H9 (cell line): ENCODE measurements at regions not wholly inside any gene's neighbourhood (a gene's known extent, or its start where the extent isn't known, plus 50 kb on each side); places are given as distances from the start of the nearest gene placed in this dataset.

Experiments
- DNase-seq: peaks from one replicate; pipeline ENCODE4 v3.0.0-alpha.2; 2017
- H2AFZ ChIP-seq: one replicate; pipeline ENCODE4 v1.6.1; 2013; ENCODE audit warnings: mild to moderate bottlenecking, low read length, control low read depth, moderate library complexity
- H2AK5ac ChIP-seq: 2 replicates; pipeline ENCODE4 v1.6.1; 2013; ENCODE audit warnings: low read length, control low read depth, mixed read lengths; ENCODE audit not compliant: insufficient read length
- H2BK120ac ChIP-seq: one replicate; pipeline ENCODE4 v1.6.1; 2013; ENCODE audit warnings: low read depth, mild to moderate bottlenecking, low read length, control low read depth, inconsistent platforms; ENCODE audit not compliant: poor library complexity, severe bottlenecking
- H2BK12ac ChIP-seq: 2 replicates; pipeline ENCODE4 v1.6.1; 2013; ENCODE audit warnings: low read length, control low read depth, mixed read lengths, low read depth; ENCODE audit not compliant: insufficient read length
- H2BK15ac ChIP-seq: 2 replicates; pipeline ENCODE4 v1.6.1; 2013; ENCODE audit warnings: low read depth, low read length, control low read depth
- H2BK20ac ChIP-seq: one replicate; pipeline ENCODE4 v1.6.1; 2013; ENCODE audit warnings: low read depth, mild to moderate bottlenecking, low read length, control low read depth, inconsistent platforms; ENCODE audit not compliant: poor library complexity, severe bottlenecking
- H2BK5ac ChIP-seq: 2 replicates; pipeline ENCODE4 v1.6.1; 2013; ENCODE audit warnings: low read length, control low read depth, mixed read lengths; ENCODE audit not compliant: insufficient read length
- H3K14ac ChIP-seq: 2 replicates; pipeline ENCODE4 v1.6.1; 2013; ENCODE audit warnings: low read length, control low read depth; ENCODE audit not compliant: insufficient read depth
- H3K18ac ChIP-seq: 2 replicates; pipeline ENCODE4 v1.6.1; 2013; ENCODE audit warnings: low read depth, mild to moderate bottlenecking, mixed read lengths, low read length, control low read depth; ENCODE audit not compliant: insufficient read length
- H3K23ac ChIP-seq: 2 replicates; pipeline ENCODE4 v1.6.1; 2013; ENCODE audit warnings: low read length, control low read depth, mixed read lengths, low read depth; ENCODE audit not compliant: insufficient read length
- H3K23me2 ChIP-seq: 2 replicates; pipeline ENCODE4 v1.6.1; 2013; ENCODE audit warnings: low read depth, mild to moderate bottlenecking, mixed read lengths, low read length, control low read depth; ENCODE audit not compliant: insufficient read length, poor library complexity, severe bottlenecking
- H3K27ac ChIP-seq: 2 replicates; pipeline ENCODE4 v1.5.1; 2013; ENCODE audit warnings: low read length, control low read depth, mixed read lengths, low read depth; ENCODE audit not compliant: insufficient read length
- H3K27me3 ChIP-seq: 2 replicates; pipeline ENCODE4 v1.6.1; 2013; ENCODE audit warnings: low read length, control low read depth, inconsistent platforms; ENCODE audit not compliant: insufficient read depth
- H3K4ac ChIP-seq: 2 replicates; pipeline ENCODE4 v1.6.1; 2013; ENCODE audit warnings: low read depth, mild to moderate bottlenecking, control low read depth, inconsistent platforms, low read length, moderate library complexity
- H3K4me1 ChIP-seq: 2 replicates; pipeline ENCODE4 v1.6.1; 2013; ENCODE audit warnings: low read length, control low read depth, inconsistent platforms; ENCODE audit not compliant: insufficient read depth
- H3K4me2 ChIP-seq: 2 replicates; pipeline ENCODE4 v1.6.1; 2013; ENCODE audit warnings: low read length, control low read depth, mixed read lengths; ENCODE audit not compliant: insufficient read length, insufficient read depth
- H3K56ac ChIP-seq: 2 replicates; pipeline ENCODE4 v1.6.1; 2013; ENCODE audit warnings: low read depth, mild to moderate bottlenecking, mixed read lengths, low read length, control low read depth; ENCODE audit not compliant: insufficient read length
- H3K79me1 ChIP-seq: 2 replicates; pipeline ENCODE4 v1.6.1; 2013; ENCODE audit warnings: low read depth, mild to moderate bottlenecking, moderate library complexity, low read length, control low read depth, inconsistent platforms; ENCODE audit not compliant: insufficient read depth, poor library complexity, severe bottlenecking
- H3K79me2 ChIP-seq: 2 replicates; pipeline ENCODE4 v1.6.1; 2013; ENCODE audit warnings: low read length, control low read depth, inconsistent platforms; ENCODE audit not compliant: insufficient read depth
- H3K9ac ChIP-seq: 2 replicates; pipeline ENCODE4 v1.6.1; 2013; ENCODE audit warnings: low read length, control low read depth, mixed read lengths; ENCODE audit not compliant: insufficient read length; ENCODE audit errors: extremely low read depth
- H3K9me3 ChIP-seq: one replicate; pipeline ENCODE4 v1.6.1; 2013; ENCODE audit warnings: low read depth, low read length, inconsistent platforms; ENCODE audit not compliant: control insufficient read depth
- H3T11ph ChIP-seq: one replicate; pipeline ENCODE4 v1.6.1; 2013; ENCODE audit warnings: mild to moderate bottlenecking, low read length, control low read depth, inconsistent platforms
- H4K20me1 ChIP-seq: one replicate; pipeline ENCODE4 v1.6.1; 2013; ENCODE audit not compliant: control insufficient read depth, insufficient read length, insufficient read depth
- H4K5ac ChIP-seq: 2 replicates; pipeline ENCODE4 v1.6.1; 2013; ENCODE audit warnings: low read depth, mild to moderate bottlenecking, mixed read lengths, low read length, control low read depth; ENCODE audit not compliant: insufficient read length
- H4K8ac ChIP-seq: replicated peaks from 2 replicates; pipeline ENCODE4 v1.6.1; 2013; ENCODE audit warnings: low read length, control low read depth, mixed read lengths, low read depth; ENCODE audit not compliant: insufficient read length
- H4K91ac ChIP-seq: 2 replicates; pipeline ENCODE4 v1.6.1; 2013; ENCODE audit warnings: low read depth, mild to moderate bottlenecking, moderate library complexity, mixed read lengths, low read length, control low read depth; ENCODE audit not compliant: insufficient read length
- H3K27ac Mint-ChIP-seq, 3 experiments: 2 replicates in 2 of 3; 3 replicates in 1 of 3; pipeline ENCODE4 v1.8.0; 2020 to 2021; ENCODE audit warnings: mixed read lengths in 3 of 3, mild to moderate bottlenecking in 1 of 3, moderate library complexity in 1 of 3
- H3K27me3 Mint-ChIP-seq: 2 replicates; pipeline ENCODE4 v1.8.0; 2021; ENCODE audit warnings: low read depth, mild to moderate bottlenecking, moderate library complexity, mixed read lengths
- H3K36me3 Mint-ChIP-seq, 3 experiments: 2 replicates in 2 of 3; 3 replicates in 1 of 3; pipeline ENCODE4 v1.8.0; 2020 to 2021; ENCODE audit warnings: low read depth in 3 of 3, mixed read lengths in 3 of 3; ENCODE audit not compliant: insufficient read depth in 1 of 3
- H3K4me1 Mint-ChIP-seq, 2 experiments: 2 replicates each; pipeline ENCODE4 v1.8.0; 2020; ENCODE audit warnings: mixed read lengths in 2 of 2
- H3K4me3 Mint-ChIP-seq, 2 experiments: 2 replicates in 1 of 2; 3 replicates in 1 of 2; pipeline ENCODE4 v1.8.0; 2020 to 2021; ENCODE audit warnings: mild to moderate bottlenecking in 2 of 2, mixed read lengths in 2 of 2, moderate library complexity in 1 of 2
- H3K9me3 Mint-ChIP-seq, 2 experiments: 2 replicates in 1 of 2; 3 replicates in 1 of 2; pipeline ENCODE4 v1.8.0; 2020; ENCODE audit warnings: mild to moderate bottlenecking in 2 of 2, mixed read lengths in 2 of 2, moderate library complexity in 1 of 2
- CTCF ChIP-seq: fragments of 200-600 bp; sonication (generic); conservative IDR thresholded peaks from 3 replicates; pipeline ENCODE4 v1.8.0; 2021; ENCODE audit warnings: antibody characterized with exemption, mild to moderate bottlenecking
- WGBS: extraction: QIAGEN DNeasy Blood & Tissue Kit; methylation state at CpG from one replicate; pipeline ENCODE4 v1.1.7; 2013; ENCODE audit warnings: missing lambda C conversion rate, low lambda C conversion rate, mixed read lengths; ENCODE audit not compliant: insufficient read length; ENCODE audit errors: extremely low coverage; 5-methylcytosine and 5-hydroxymethylcytosine counted together

GRCh38 chr21:18488252-18488651, 84.7 kb upstream of the TMPRSS15 start:
- Histone ChIP-seq H2AK5ac (no peak overlapping the region), H2BK5ac (no peak overlapping the region), H3K27ac (no peak overlapping the region), H2BK120ac (no peak overlapping the region), H3K18ac (no peak overlapping the region), H2BK15ac (no peak overlapping the region), H2BK20ac (no peak overlapping the region), H3T11ph (no peak overlapping the region), H3K4me2 (no peak overlapping the region), H3K27me3 (no peaks in the 10 kb centered on the region), H4K91ac (no peak overlapping the region), H3K9me3 (no peaks in the 10 kb centered on the region), H3K56ac (no peak overlapping the region), H4K5ac (no peak overlapping the region), H4K8ac (no peak overlapping the region), H4K20me1 (no peaks in the 10 kb centered on the region), H3K79me1 (no peaks in the 10 kb centered on the region), H2AFZ (no peak overlapping the region), H2BK12ac (no peak overlapping the region), H3K14ac (no peak overlapping the region), H3K4me1 (no peaks in the 10 kb centered on the region), H3K79me2 (no peaks in the 10 kb centered on the region), H3K9ac (no peak overlapping the region), H3K4ac (no peak overlapping the region), H3K23me2 (no peaks in the 10 kb centered on the region), H3K23ac (no peak overlapping the region)
- Mint-ChIP-seq H3K27me3 (no peaks in the 10 kb centered on the region), H3K4me3 (no peak overlapping the region), H3K27ac (no peak overlapping the region), H3K9me3 (no peaks in the 10 kb centered on the region), H3K4me1 (0 out of 4 replicates have a peak, but pooled peaks cover 0 to 2% of the 10 kb centered on the region in 2 experiments), H3K36me3 (no peaks in the 10 kb centered on the region)
- WGBS = no CpG with 5 or more reads among the region's 1 CpG
- TF ChIP-seq CTCF = no peak
- DNase-seq = no peak
